HL-60 (cell line): ENCODE measurements at regions not wholly inside any gene's neighbourhood (a gene's known extent, or its start where the extent isn't known, plus 50 kb on each side); places are given as distances from the start of the nearest gene placed in this dataset.

Experiments used
- DNase-seq, 2 experiments: peaks; one replicate each; pipeline ENCODE4 v3.0.0-alpha.2; 2010 to 2020; ENCODE audit warnings: low read depth in 1 of 2, low spot score in 1 of 2
- H3K27ac ChIP-seq: fragments of 250-450 bp; sonication (Bioruptor Pico); replicated peaks from 2 replicates; pipeline ENCODE4 v1.5.1; 2020; ENCODE audit warnings: mild to moderate bottlenecking, moderate library complexity
- H3K27me3 ChIP-seq: fragments of 250-450 bp; sonication (Bioruptor Pico); 2 replicates; pipeline ENCODE4 v1.5.1; 2021; ENCODE audit warnings: mild to moderate bottlenecking, moderate library complexity; ENCODE audit not compliant: insufficient read depth, poor library complexity, severe bottlenecking
- H3K4me3 ChIP-seq: replicated peaks from 2 replicates; pipeline ENCODE4 v1.5.1; 2011; ENCODE audit warnings: mild to moderate bottlenecking, control low read depth, low read length; ENCODE audit not compliant: insufficient read depth
- GABPA ChIP-seq: IDR thresholded peaks from 2 replicates; pipeline ENCODE4 v1.6.1; 2012; ENCODE audit warnings: low read depth
- POLR2AphosphoS5 ChIP-seq: IDR thresholded peaks from 2 replicates; pipeline ENCODE4 v1.6.1; 2012; ENCODE audit warnings: low read depth
- SPI1 ChIP-seq: IDR thresholded peaks from 2 replicates; pipeline ENCODE4 v1.6.1; 2012; ENCODE audit warnings: low read depth, mild to moderate bottlenecking, borderline replicate concordance
- TF ChIP-seq, protein P1 (sequence below): IDR thresholded peaks from 2 replicates; pipeline ENCODE4 v1.6.1; 2012; ENCODE audit warnings: low read depth; ENCODE audit not compliant: insufficient replicate concordance
- TF ChIP-seq, protein P2 (sequence below): IDR thresholded peaks from one replicate; pipeline ENCODE4 v1.5.1; 2011; ENCODE audit warnings: low read length, control low read depth, inconsistent platforms; ENCODE audit not compliant: insufficient read depth

DNA sequence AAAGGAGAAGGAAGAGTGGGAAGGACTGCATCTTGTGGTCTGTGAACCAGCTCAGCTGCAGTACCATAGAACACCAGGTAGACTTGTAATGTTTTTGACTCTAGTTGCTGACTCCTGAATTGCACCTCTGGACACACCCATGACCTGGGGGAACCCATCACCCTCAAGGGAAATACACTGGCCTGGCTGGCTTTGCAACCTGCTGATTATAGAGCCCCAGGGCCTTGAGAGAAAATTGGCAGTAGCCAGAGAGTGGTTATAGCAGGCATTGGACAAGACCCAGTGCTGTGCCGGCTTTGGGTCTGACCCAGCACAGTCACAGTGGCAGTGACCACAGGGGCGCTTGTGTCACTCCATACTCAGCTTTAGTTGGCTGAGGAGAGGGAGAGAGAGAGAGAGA lies 902.3 kb downstream of the GRID1 start:
- TF ChIP-seq GABPA (no peak), SPI1 (no peak), POLR2AphosphoS5 (no peak)
- TF ChIP-seq, protein P1, sequence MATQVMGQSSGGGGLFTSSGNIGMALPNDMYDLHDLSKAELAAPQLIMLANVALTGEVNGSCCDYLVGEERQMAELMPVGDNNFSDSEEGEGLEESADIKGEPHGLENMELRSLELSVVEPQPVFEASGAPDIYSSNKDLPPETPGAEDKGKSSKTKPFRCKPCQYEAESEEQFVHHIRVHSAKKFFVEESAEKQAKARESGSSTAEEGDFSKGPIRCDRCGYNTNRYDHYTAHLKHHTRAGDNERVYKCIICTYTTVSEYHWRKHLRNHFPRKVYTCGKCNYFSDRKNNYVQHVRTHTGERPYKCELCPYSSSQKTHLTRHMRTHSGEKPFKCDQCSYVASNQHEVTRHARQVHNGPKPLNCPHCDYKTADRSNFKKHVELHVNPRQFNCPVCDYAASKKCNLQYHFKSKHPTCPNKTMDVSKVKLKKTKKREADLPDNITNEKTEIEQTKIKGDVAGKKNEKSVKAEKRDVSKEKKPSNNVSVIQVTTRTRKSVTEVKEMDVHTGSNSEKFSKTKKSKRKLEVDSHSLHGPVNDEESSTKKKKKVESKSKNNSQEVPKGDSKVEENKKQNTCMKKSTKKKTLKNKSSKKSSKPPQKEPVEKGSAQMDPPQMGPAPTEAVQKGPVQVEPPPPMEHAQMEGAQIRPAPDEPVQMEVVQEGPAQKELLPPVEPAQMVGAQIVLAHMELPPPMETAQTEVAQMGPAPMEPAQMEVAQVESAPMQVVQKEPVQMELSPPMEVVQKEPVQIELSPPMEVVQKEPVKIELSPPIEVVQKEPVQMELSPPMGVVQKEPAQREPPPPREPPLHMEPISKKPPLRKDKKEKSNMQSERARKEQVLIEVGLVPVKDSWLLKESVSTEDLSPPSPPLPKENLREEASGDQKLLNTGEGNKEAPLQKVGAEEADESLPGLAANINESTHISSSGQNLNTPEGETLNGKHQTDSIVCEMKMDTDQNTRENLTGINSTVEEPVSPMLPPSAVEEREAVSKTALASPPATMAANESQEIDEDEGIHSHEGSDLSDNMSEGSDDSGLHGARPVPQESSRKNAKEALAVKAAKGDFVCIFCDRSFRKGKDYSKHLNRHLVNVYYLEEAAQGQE, result no peak
- TF ChIP-seq, protein P2, sequence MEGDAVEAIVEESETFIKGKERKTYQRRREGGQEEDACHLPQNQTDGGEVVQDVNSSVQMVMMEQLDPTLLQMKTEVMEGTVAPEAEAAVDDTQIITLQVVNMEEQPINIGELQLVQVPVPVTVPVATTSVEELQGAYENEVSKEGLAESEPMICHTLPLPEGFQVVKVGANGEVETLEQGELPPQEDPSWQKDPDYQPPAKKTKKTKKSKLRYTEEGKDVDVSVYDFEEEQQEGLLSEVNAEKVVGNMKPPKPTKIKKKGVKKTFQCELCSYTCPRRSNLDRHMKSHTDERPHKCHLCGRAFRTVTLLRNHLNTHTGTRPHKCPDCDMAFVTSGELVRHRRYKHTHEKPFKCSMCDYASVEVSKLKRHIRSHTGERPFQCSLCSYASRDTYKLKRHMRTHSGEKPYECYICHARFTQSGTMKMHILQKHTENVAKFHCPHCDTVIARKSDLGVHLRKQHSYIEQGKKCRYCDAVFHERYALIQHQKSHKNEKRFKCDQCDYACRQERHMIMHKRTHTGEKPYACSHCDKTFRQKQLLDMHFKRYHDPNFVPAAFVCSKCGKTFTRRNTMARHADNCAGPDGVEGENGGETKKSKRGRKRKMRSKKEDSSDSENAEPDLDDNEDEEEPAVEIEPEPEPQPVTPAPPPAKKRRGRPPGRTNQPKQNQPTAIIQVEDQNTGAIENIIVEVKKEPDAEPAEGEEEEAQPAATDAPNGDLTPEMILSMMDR, result no peak

DNA sequence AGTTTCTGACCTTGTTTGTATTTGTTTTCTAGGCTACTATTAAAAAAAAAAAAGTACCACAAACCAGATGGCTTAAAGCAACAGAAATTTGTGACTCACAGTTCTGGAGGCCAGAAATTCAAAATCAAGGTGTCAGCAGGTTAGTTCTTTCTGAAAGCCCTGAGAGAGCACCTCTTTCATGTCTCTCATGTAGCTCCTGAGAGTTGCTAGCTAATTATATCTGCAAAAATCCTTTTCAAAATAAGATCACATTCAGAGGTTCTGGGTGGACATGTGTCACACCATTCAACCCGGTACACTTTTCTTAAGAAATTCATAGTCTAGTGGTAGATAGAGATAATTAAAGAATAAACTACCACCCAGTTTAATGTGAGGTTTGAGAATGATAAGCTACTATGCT lies 888.6 kb downstream of the GRID1 start:
- no peak for DNase-seq
- Histone ChIP-seq H3K27me3 (no peaks in the 10 kb centered on the region), H3K4me3 (no peak overlapping the region), H3K27ac (no peak overlapping the region)
- TF ChIP-seq, protein P2, result no peak
- TF ChIP-seq SPI1 (no peak), POLR2AphosphoS5 (no peak), GABPA (no peak)
- TF ChIP-seq, protein P1, result no peak

More for the DNA sequence above, 902.3 kb downstream of the GRID1 start:
- Histone ChIP-seq H3K27me3 (no peaks in the 10 kb centered on the region), H3K4me3 (no peak overlapping the region), H3K27ac (no peak overlapping the region)
- DNase-seq, result no peak

DNA sequence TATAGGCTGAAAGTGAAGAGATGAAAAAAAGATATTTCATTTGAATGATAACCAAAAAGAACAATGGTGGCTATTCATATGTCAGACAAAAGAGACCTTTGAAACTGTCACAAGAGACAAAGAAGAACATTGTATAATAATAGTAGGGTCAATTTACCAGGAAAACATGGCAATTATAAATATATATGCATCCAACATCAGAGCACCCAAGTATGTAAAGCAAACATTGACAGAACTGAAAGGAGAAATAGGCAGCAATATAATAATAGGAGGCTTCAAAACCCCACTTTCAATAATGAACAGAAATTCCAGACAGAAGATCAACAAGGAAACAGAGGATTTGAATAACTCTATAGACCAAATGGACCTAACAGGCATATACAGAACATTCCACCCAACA lies 876.2 kb downstream of the GRID1 start:
- no peak overlapping the region for H3K4me3 ChIP-seq
- TF ChIP-seq, protein P2, result no peak
- TF ChIP-seq POLR2AphosphoS5 (no peak), SPI1 (no peak), GABPA (no peak)
- TF ChIP-seq, protein P1, result no peak
- DNase-seq, result no peak
- peaks cover 2% of the 10 kb centered on the region for H3K27me3 ChIP-seq
- no peak overlapping the region for H3K27ac ChIP-seq
